HepG2 (cell line): ENCODE measurements at regions not wholly inside any gene's neighbourhood (a gene's known extent, or its start where the extent isn't known, plus 50 kb on each side); places are given as distances from the start of the nearest gene placed in this dataset.

Experiments used
- ATAC-seq: fragments of 200-7000 bp; cut with Tn5 transposase; 3 replicates; pipeline ENCODE4 v1.9.1; 2020; ENCODE audit warnings: mild to moderate bottlenecking, moderate library complexity
- BruUV-seq: library from RNA; stranded (reverse); fragments of 400-500 nt; replicated peaks from 2 replicates; lab custom pipeline; 2021; lab: Mats Ljungman, UMichigan
- CTCF ChIA-PET: fragments of 300-600 bp; formaldehyde crosslinking; extraction: SDS; loops from one replicate; lab custom pipeline; 2021; ENCODE audit warnings: low total read pairs, inconsistent platforms, low intra/inter-chr PET ratio; lab: Yijun Ruan, JAX
- POLR2A ChIA-PET: fragments of 350-600 bp; sonication (Branson Sonifier 250); formaldehyde crosslinking; loops from one replicate; lab custom pipeline; 2020; ENCODE audit warnings: antibody characterized with exemption, inconsistent platforms; lab: Yijun Ruan, JAX
- DNase-seq: peaks from one replicate; pipeline ENCODE4 v3.0.0-alpha.2; 2015; ENCODE audit warnings: low spot score
- FAIRE-seq: peaks from 3 replicates; lab custom pipeline; 2011; peaks lifted over from hg19 to GRCh38; lab: Jason Lieb, UNC
- H2AFZ ChIP-seq: one replicate; pipeline ENCODE4 v1.6.1; 2011; ENCODE audit warnings: low read length, inconsistent platforms
- H3K27ac ChIP-seq: fragments of 300-600 bp; 3 replicates; pipeline ENCODE4 v1.8.0; 2011; ENCODE audit warnings: mixed run types, mild to moderate bottlenecking, mixed read lengths, low read length, inconsistent platforms; ENCODE audit not compliant: insufficient read depth; ENCODE audit errors: extremely low read length
- H3K27me3 ChIP-seq, 2 experiments: fragments of 200-600 bp in 1 of 2; 2 replicates in 1 of 2; 3 replicates in 1 of 2; pipeline versions ENCODE4 v1.6.0 to v1.8.0; 2011; ENCODE audit warnings: low read length in 2 of 2, mild to moderate bottlenecking in 2 of 2, moderate library complexity in 2 of 2, inconsistent platforms in 1 of 2; ENCODE audit not compliant: insufficient read depth in 2 of 2, control insufficient read depth in 1 of 2
- H3K36me3 ChIP-seq, 2 experiments: fragments of 200-600 bp in 1 of 2; replicated peaks in 1 of 2; 2 replicates in 1 of 2; 3 replicates in 1 of 2; pipeline versions ENCODE4 v1.5.1 to v1.8.0; 2011; ENCODE audit warnings: low read length in 2 of 2, inconsistent platforms in 1 of 2; ENCODE audit not compliant: insufficient read depth in 2 of 2, control insufficient read depth in 1 of 2
- H3K4me1 ChIP-seq: 2 replicates; pipeline ENCODE4 v1.5.1; 2012; ENCODE audit warnings: low read length, inconsistent platforms; ENCODE audit not compliant: insufficient read depth
- H3K4me2 ChIP-seq: 2 replicates; pipeline ENCODE4 v1.6.0; 2011; ENCODE audit warnings: low read depth, low read length, inconsistent platforms
- H3K4me3 ChIP-seq, 3 experiments: fragments of 200-600 bp in 1 of 3; sonication (generic), shearing (Covaris generic) in 1 of 3; replicated peaks in 1 of 3; 2 replicates each; pipeline ENCODE4 v1.5.1; 2011 to 2016; ENCODE audit warnings: low read length in 3 of 3, inconsistent platforms in 2 of 3, low read depth in 2 of 3, mild to moderate bottlenecking in 2 of 3, control low read depth in 1 of 3, mixed read lengths in 1 of 3; ENCODE audit not compliant: insufficient read depth in 1 of 3
- H3K79me2 ChIP-seq: one replicate; pipeline ENCODE4 v1.6.1; 2011; ENCODE audit warnings: low read length, inconsistent platforms; ENCODE audit not compliant: insufficient read depth
- H3K9ac ChIP-seq: 2 replicates; pipeline ENCODE4 v1.6.0; 2011; ENCODE audit warnings: mild to moderate bottlenecking, low read depth, low read length, inconsistent platforms; ENCODE audit not compliant: insufficient read depth
- H3K9me3 ChIP-seq: 2 replicates; pipeline ENCODE4 v1.5.1; 2012; ENCODE audit warnings: mild to moderate bottlenecking, low read length
- H4K20me1 ChIP-seq: 2 replicates; pipeline ENCODE4 v1.6.0; 2011; ENCODE audit warnings: inconsistent platforms, mild to moderate bottlenecking, low read length, moderate library complexity; ENCODE audit not compliant: insufficient read depth
- ATF1 ChIP-seq: IDR thresholded peaks from 2 replicates; pipeline ENCODE4 v1.6.1; 2016; ENCODE audit warnings: mild to moderate bottlenecking, control low read depth
- GMEB1 ChIP-seq: sonication (generic); formaldehyde crosslinking; IDR thresholded peaks from 2 replicates; pipeline ENCODE4 v1.5.1; 2020; ENCODE audit warnings: missing genetic modification reagents, mild to moderate bottlenecking, borderline replicate concordance
- GTF3A ChIP-seq: sonication (generic); formaldehyde crosslinking; conservative IDR thresholded peaks from 2 replicates; pipeline ENCODE4 v1.4.0; 2020; ENCODE audit warnings: mild to moderate bottlenecking, missing genetic modification reagents
- JUND ChIP-seq: sonication (generic); formaldehyde crosslinking; IDR thresholded peaks from 2 replicates; pipeline ENCODE4 v1.8.0; 2022; ENCODE audit warnings: mild to moderate bottlenecking, missing genetic modification reagents
- KDM2A ChIP-seq: sonication (generic); formaldehyde crosslinking; IDR thresholded peaks from 2 replicates; pipeline ENCODE4 v1.4.0; 2020; ENCODE audit warnings: low read depth, missing genetic modification reagents, borderline replicate concordance
- MLLT10 ChIP-seq: sonication (generic); formaldehyde crosslinking; IDR thresholded peaks from 2 replicates; pipeline ENCODE4 v1.4.0; 2020; ENCODE audit warnings: missing genetic modification reagents
- RFX3 ChIP-seq: IDR thresholded peaks from 2 replicates; pipeline ENCODE4 v1.6.1; 2016; ENCODE audit warnings: missing biosample characterization, missing genetic modification reagents
- STAT6 ChIP-seq: sonication (generic); formaldehyde crosslinking; IDR thresholded peaks from 2 replicates; pipeline ENCODE4 v1.4.0; 2020; ENCODE audit warnings: missing genetic modification reagents, mild to moderate bottlenecking, borderline replicate concordance
- TEAD3 ChIP-seq: optimal IDR thresholded peaks from 2 replicates; pipeline ENCODE3; 2016; ENCODE audit warnings: borderline replicate concordance
- TMF1 ChIP-seq: sonication (generic); formaldehyde crosslinking; IDR thresholded peaks from 2 replicates; pipeline ENCODE4 v1.8.1; 2022; ENCODE audit warnings: low read depth, missing genetic modification reagents
- U2AF2 ChIP-seq: fragments of 200-400 bp; formaldehyde crosslinking; IDR thresholded peaks from 2 replicates; pipeline ENCODE4 v1.6.1; 2017; ENCODE audit warnings: low read depth, mild to moderate bottlenecking, low read length
- ZBTB10 ChIP-seq: sonication (generic); formaldehyde crosslinking; IDR thresholded peaks from 2 replicates; pipeline ENCODE4 v1.4.0; 2020; ENCODE audit warnings: missing genetic modification reagents, borderline replicate concordance
- ZNF468 ChIP-seq: sonication (generic); formaldehyde crosslinking; IDR thresholded peaks from 2 replicates; pipeline ENCODE4 v1.8.0; 2022; ENCODE audit warnings: mild to moderate bottlenecking, moderate library complexity, missing genetic modification reagents
- ZNF574 ChIP-seq: sonication (generic); formaldehyde crosslinking; IDR thresholded peaks from 2 replicates; pipeline ENCODE4 v1.4.0; 2020; ENCODE audit warnings: missing genetic modification reagents
- ZNF775 ChIP-seq: sonication (generic); formaldehyde crosslinking; IDR thresholded peaks from 2 replicates; pipeline ENCODE4 v1.4.0; 2020; ENCODE audit warnings: missing genetic modification reagents, mild to moderate bottlenecking, moderate library complexity, borderline replicate concordance
- WGBS: methylation state at CpG from one replicate; pipeline ENCODE4 v1.1.6; 2017; ENCODE audit warnings: low lambda C conversion rate; 5-methylcytosine and 5-hydroxymethylcytosine counted together
- in situ Hi-C: cut with HindIII; loops from 2 replicates; pipeline ENCODE4 v1.10.0; 2017; ENCODE audit warnings: low pct_unique_long_range_greater_than_20kb; ENCODE audit not compliant: extremely low pct_ligation_motif_present
- intact Hi-C: fragments of 100-400 bp; cut with micrococcal nuclease; formaldehyde crosslinking; loops from one replicate; pipeline ENCODE4 v1.10.0; 2022; ENCODE audit not compliant: unreplicated experiment

- in situ Hi-C loops = no loop called here
- no peaks in the 10 kb centered on the region for H4K20me1 ChIP-seq
- CTCF ChIA-PET = no interaction called here
- no peaks in the 10 kb centered on the region for H3K27me3 ChIP-seq
- no peaks in the 10 kb centered on the region for H3K9me3 ChIP-seq
- H3K4me2 ChIP-seq = no peak overlapping the region
- H3K36me3 ChIP-seq = no peaks in the 10 kb centered on the region
- FAIRE-seq (no peak), ATAC-seq (no peak), DNase-seq (no peak)
- WGBS = under 1% methylated on average over 3 of the region's 3 CpGs
- H3K9ac ChIP-seq = no peak overlapping the region
- H3K27ac ChIP-seq = no peak overlapping the region
- BruUV-seq = no TSS peak
- H3K4me3 ChIP-seq = no peak overlapping the region
- H3K4me1 ChIP-seq = no peaks in the 10 kb centered on the region
- intact Hi-C loops = no loop called here
- H2AFZ ChIP-seq = no peak overlapping the region
- POLR2A ChIA-PET = no interaction called here
- no peaks in the 10 kb centered on the region for H3K79me2 ChIP-seq
- TF ChIP-seq TMF1 (no peak), GMEB1 (CRISPR knock-in tag) (no peak), GTF3A (CRISPR knock-in tag) (no peak), MLLT10 (CRISPR knock-in tag) (no peak), RFX3 (CRISPR knock-in tag) (no peak), ZNF574 (CRISPR knock-in tag) (no peak), JUND (no peak), TEAD3 (no peak), ATF1 (no peak), KDM2A (no peak), STAT6 (no peak), ZNF775 (no peak), U2AF2 (no peak), ZNF468 (CRISPR knock-in tag) (no peak), ZBTB10 (no peak)
These were observed 349.3 kb upstream of the SEMA3D start for GRCh38 chr7:85535974-85536729.
